A673 (cell line): ENCODE measurements at regions not wholly inside any gene's neighbourhood (a gene's known extent, or its start where the extent isn't known, plus 50 kb on each side); places are given as distances from the start of the nearest gene placed in this dataset.

Experiments used
- CTCF ChIP-seq: fragments of 300-800, 200-600 bp; sonication (generic); conservative IDR thresholded peaks from 2 replicates; pipeline ENCODE4 v1.5.1; 2017; ENCODE audit warnings: low read depth, mild to moderate bottlenecking, antibody characterized with exemption, low read length, moderate library complexity, mixed read lengths
- EZH2 ChIP-seq: fragments of 200-600 bp; sonication (generic); IDR thresholded peaks from 2 replicates; pipeline ENCODE4 v1.6.1; 2017; ENCODE audit warnings: borderline replicate concordance, low read depth, mild to moderate bottlenecking, mixed read lengths, antibody characterized with exemption, low read length; ENCODE audit not compliant: poor library complexity, severe bottlenecking

- TF ChIP-seq CTCF: no peak
- TF ChIP-seq EZH2: no peak
Observed at GRCh38 chr2:189336276-189336975, 104.8 kb upstream of the WDR75 start.
